Panc1 (cell line): ENCODE measurements at regions not wholly inside any gene's neighbourhood (a gene's known extent, or its start where the extent isn't known, plus 50 kb on each side); places are given as distances from the start of the nearest gene placed in this dataset.

Experiments
- ATAC-seq: fragments of 200-7000 bp; cut with Tn5 transposase; 2 replicates; pipeline ENCODE4 v1.9.1; 2020; ENCODE audit warnings: mild to moderate bottlenecking, moderate library complexity
- BruUV-seq: library from RNA; stranded (reverse); fragments of 400-500 nt; replicated peaks from 2 replicates; lab custom pipeline; 2021; lab: Mats Ljungman, UMichigan
- CTCF ChIA-PET: fragments of 300-600 bp; sonication (Branson Sonifier 250); formaldehyde crosslinking; loops from one replicate; lab custom pipeline; 2022; ENCODE audit warnings: antibody characterized with exemption; lab: Charles Lee
- POLR2A ChIA-PET: fragments of 300-600 bp; sonication (Branson Sonifier 250); formaldehyde crosslinking; loops from one replicate; lab custom pipeline; 2022; ENCODE audit warnings: antibody characterized with exemption; lab: Charles Lee
- DNase-seq: peaks from one replicate; pipeline ENCODE4 v3.0.0-alpha.2; 2010; ENCODE audit warnings: low read depth, low spot score
- H3K27ac ChIP-seq: 2 replicates; pipeline ENCODE4 v1.5.1; 2011; ENCODE audit warnings: mild to moderate bottlenecking, low read length, inconsistent platforms
- H3K27me3 ChIP-seq: fragments of 200-500 bp; sonication (Bioruptor generic); 2 replicates; pipeline ENCODE4 v1.6.0; 2014; ENCODE audit warnings: low read length, inconsistent platforms; ENCODE audit not compliant: control insufficient read depth, insufficient read depth
- H3K36me3 ChIP-seq: fragments of 200-500 bp; sonication (Bioruptor generic); 2 replicates; pipeline ENCODE4 v1.5.1; 2014; ENCODE audit warnings: inconsistent platforms, mild to moderate bottlenecking, low read length, moderate library complexity; ENCODE audit not compliant: control insufficient read depth, insufficient read depth
- H3K4me1 ChIP-seq: 2 replicates; pipeline ENCODE4 v1.5.1; 2011; ENCODE audit warnings: inconsistent platforms, mild to moderate bottlenecking, low read length, moderate library complexity; ENCODE audit not compliant: control insufficient read depth, insufficient read depth
- H3K4me3 ChIP-seq, 2 experiments: 2 replicates each; pipeline ENCODE4 v1.5.1; 2011 to 2012; ENCODE audit warnings: low read depth in 2 of 2, low read length in 2 of 2, mild to moderate bottlenecking in 2 of 2, inconsistent platforms in 1 of 2, moderate library complexity in 1 of 2
- H3K9me3 ChIP-seq: fragments of 200-500 bp; sonication (Bioruptor generic); 2 replicates; pipeline ENCODE4 v1.5.1; 2014; ENCODE audit warnings: low read depth, mild to moderate bottlenecking, inconsistent platforms, low read length, moderate library complexity; ENCODE audit not compliant: control insufficient read depth, insufficient read depth
- POLR2AphosphoS5 ChIP-seq: IDR thresholded peaks from 2 replicates; pipeline ENCODE4 v1.6.1; 2012; ENCODE audit warnings: mild to moderate bottlenecking, low read depth, low read length, moderate library complexity
- SIN3A ChIP-seq: IDR thresholded peaks from 2 replicates; pipeline ENCODE4 v1.6.1; 2012; ENCODE audit warnings: low read depth, mild to moderate bottlenecking, low read length, moderate library complexity, borderline replicate concordance; ENCODE audit not compliant: insufficient read depth
- TCF7L2 ChIP-seq: IDR thresholded peaks from 2 replicates; pipeline ENCODE4 v1.6.1; 2011; ENCODE audit warnings: mild to moderate bottlenecking, low read depth, low read length, inconsistent platforms
- in situ Hi-C: cut with HindIII; loops from 2 replicates; pipeline ENCODE4 v1.10.0; 2016; ENCODE audit warnings: low sequenced_read_pairs, low pct_unique_long_range_greater_than_20kb
- intact Hi-C: fragments of 100-400 bp; cut with micrococcal nuclease; formaldehyde crosslinking; loops from one replicate; pipeline ENCODE4 v1.10.0; 2022; ENCODE audit not compliant: unreplicated experiment
- TF ChIP-seq, protein P1 (sequence below), 2 experiments: IDR thresholded peaks; 2 replicates each; pipeline ENCODE4 v1.6.1; 2011 to 2012; ENCODE audit warnings: low read depth in 2 of 2, control low read depth in 1 of 2, low read length in 1 of 2, mild to moderate bottlenecking in 1 of 2, moderate library complexity in 1 of 2; ENCODE audit not compliant: insufficient read depth in 1 of 2
- TF ChIP-seq, protein P2 (sequence below): fragments of 450-650 bp; IDR thresholded peaks from 2 replicates; pipeline ENCODE4 v1.5.1; 2017; ENCODE audit warnings: mild to moderate bottlenecking

GRCh38 chr20:22248051-22248667 is 336.2 kb downstream of the FOXA2 start:
- Histone ChIP-seq H3K27ac (no peak overlapping the region), H3K36me3 (no peaks in the 10 kb centered on the region), H3K9me3 (no peaks in the 10 kb centered on the region), H3K4me1 (no peaks in the 10 kb centered on the region), H3K4me3 (no peak overlapping the region), H3K27me3 (no peaks in the 10 kb centered on the region; the same call in 1 of the 2 replicates)
- DNase-seq (no peak), ATAC-seq (no peak)
- TF ChIP-seq POLR2AphosphoS5 = no peak
- TF ChIP-seq, protein P1, sequence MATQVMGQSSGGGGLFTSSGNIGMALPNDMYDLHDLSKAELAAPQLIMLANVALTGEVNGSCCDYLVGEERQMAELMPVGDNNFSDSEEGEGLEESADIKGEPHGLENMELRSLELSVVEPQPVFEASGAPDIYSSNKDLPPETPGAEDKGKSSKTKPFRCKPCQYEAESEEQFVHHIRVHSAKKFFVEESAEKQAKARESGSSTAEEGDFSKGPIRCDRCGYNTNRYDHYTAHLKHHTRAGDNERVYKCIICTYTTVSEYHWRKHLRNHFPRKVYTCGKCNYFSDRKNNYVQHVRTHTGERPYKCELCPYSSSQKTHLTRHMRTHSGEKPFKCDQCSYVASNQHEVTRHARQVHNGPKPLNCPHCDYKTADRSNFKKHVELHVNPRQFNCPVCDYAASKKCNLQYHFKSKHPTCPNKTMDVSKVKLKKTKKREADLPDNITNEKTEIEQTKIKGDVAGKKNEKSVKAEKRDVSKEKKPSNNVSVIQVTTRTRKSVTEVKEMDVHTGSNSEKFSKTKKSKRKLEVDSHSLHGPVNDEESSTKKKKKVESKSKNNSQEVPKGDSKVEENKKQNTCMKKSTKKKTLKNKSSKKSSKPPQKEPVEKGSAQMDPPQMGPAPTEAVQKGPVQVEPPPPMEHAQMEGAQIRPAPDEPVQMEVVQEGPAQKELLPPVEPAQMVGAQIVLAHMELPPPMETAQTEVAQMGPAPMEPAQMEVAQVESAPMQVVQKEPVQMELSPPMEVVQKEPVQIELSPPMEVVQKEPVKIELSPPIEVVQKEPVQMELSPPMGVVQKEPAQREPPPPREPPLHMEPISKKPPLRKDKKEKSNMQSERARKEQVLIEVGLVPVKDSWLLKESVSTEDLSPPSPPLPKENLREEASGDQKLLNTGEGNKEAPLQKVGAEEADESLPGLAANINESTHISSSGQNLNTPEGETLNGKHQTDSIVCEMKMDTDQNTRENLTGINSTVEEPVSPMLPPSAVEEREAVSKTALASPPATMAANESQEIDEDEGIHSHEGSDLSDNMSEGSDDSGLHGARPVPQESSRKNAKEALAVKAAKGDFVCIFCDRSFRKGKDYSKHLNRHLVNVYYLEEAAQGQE (IDR thresholded peaks at IDR 0.05; ENCODE audit: insufficient read depth in 1 of 2, low read depth in 2 of 2, low read length in 1 of 2) = no peak
- TF ChIP-seq TCF7L2 = no peak
- TF ChIP-seq SIN3A = no peak
- TF ChIP-seq, protein P2, sequence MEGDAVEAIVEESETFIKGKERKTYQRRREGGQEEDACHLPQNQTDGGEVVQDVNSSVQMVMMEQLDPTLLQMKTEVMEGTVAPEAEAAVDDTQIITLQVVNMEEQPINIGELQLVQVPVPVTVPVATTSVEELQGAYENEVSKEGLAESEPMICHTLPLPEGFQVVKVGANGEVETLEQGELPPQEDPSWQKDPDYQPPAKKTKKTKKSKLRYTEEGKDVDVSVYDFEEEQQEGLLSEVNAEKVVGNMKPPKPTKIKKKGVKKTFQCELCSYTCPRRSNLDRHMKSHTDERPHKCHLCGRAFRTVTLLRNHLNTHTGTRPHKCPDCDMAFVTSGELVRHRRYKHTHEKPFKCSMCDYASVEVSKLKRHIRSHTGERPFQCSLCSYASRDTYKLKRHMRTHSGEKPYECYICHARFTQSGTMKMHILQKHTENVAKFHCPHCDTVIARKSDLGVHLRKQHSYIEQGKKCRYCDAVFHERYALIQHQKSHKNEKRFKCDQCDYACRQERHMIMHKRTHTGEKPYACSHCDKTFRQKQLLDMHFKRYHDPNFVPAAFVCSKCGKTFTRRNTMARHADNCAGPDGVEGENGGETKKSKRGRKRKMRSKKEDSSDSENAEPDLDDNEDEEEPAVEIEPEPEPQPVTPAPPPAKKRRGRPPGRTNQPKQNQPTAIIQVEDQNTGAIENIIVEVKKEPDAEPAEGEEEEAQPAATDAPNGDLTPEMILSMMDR = peak; percentile 82
- ChIA-PET POLR2A (no interaction called here), CTCF (no interaction called here)
- in situ Hi-C loops (no loop called here), intact Hi-C loops (loop anchor here (2.0 kb wide), 1 partner anchor 529 kb away; no protein-coding TSS in a partner anchor)
- no TSS peak for BruUV-seq

GRCh38 chr20:22245139-22245538 is 339.2 kb downstream of the FOXA2 start:
- Histone ChIP-seq H3K9me3 (no peaks in the 10 kb centered on the region), H3K27ac (no peak overlapping the region), H3K4me3 (no peak overlapping the region), H3K4me1 (no peaks in the 10 kb centered on the region), H3K36me3 (no peaks in the 10 kb centered on the region), H3K27me3 (no peaks in the 10 kb centered on the region; the same call in 1 of the 2 replicates)
- ChIA-PET POLR2A (no interaction called here), CTCF (no interaction called here)
- intact Hi-C loops (no loop called here), in situ Hi-C loops (no loop called here)
- no TSS peak for BruUV-seq
- TF ChIP-seq, protein P1 (IDR thresholded peaks at IDR 0.05; ENCODE audit: insufficient read depth in 1 of 2, low read depth in 2 of 2, low read length in 1 of 2) = no peak
- TF ChIP-seq SIN3A = no peak
- TF ChIP-seq, protein P2 = no peak
- ATAC-seq (no peak), DNase-seq (no peak)
